ENCODE measurements at regions not wholly inside any gene's neighbourhood (a gene's known extent, or its start where the extent isn't known, plus 50 kb on each side); places are given as distances from the start of the nearest gene placed in this dataset.

DNA sequence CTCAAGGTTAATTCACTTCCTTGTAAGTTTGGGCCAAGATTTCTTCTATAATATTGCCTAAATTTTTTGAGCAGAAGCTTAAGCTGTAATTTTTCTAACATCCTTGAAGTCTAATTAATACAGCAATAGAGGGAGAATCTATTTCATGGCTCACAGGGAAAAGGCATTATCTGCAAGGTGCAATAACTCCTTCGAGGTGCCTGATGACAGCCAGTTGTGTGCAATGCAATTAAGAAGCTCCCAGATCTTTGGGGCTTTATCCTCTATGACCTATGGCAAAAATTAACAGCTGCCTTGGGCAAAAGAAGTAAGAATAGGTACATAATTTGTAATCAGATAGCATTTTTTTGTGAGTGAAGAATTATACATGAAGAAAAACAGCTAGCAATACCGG lies 554.6 kb upstream of the SALL3 start:
- DNase-seq: no peak
- Mint-ChIP-seq H3K4me1 (no peaks in the 10 kb centered on the region), H3K27ac (no peak overlapping the region), H3K9me3 (peaks cover 0 to 10% (median 2%) of the 10 kb centered on the region in 7 donors), H3K36me3 (no peaks in the 10 kb centered on the region), H3K4me3 (no peak overlapping the region), H3K27me3 (ENCODE audit: low read depth in 3 of 3) (peaks cover 0 to 2% (median 1%) of the 10 kb centered on the region in 3 donors)
- 100% methylated on average over 1 of the region's 2 CpGs for WGBS (ENCODE audit: insufficient coverage)
- Histone ChIP-seq H3K4me1 (ENCODE audit: control insufficient read depth in 1 of 2, insufficient read depth in 2 of 2, low read length in 2 of 2) (no peaks in the 10 kb centered on the region), H3K9ac (ENCODE audit: insufficient read depth, low read length, poor library complexity, severe bottlenecking) (no peak overlapping the region), H3K27me3 (ENCODE audit: control insufficient read depth in 2 of 2, insufficient read depth in 2 of 2, low read length in 2 of 2) (no peaks in the 10 kb centered on the region), H3K9me3 (replicated peaks in 1 of 2; ENCODE audit: control insufficient read depth in 1 of 2, insufficient read depth in 1 of 2, low read length in 2 of 2) (peaks cover 0 to 4% of the 10 kb centered on the region in 2 donors), H3K4me2 (replicated peaks; ENCODE audit: extremely low read depth, low read length, poor library complexity, severe bottlenecking) (no peak overlapping the region), H3K4me3 (replicated peaks in 1 of 3; ENCODE audit: low read depth in 2 of 3, low read length in 3 of 3) (no peak overlapping the region), H4K20me1 (ENCODE audit: insufficient read depth, low read length) (no peaks in the 10 kb centered on the region), H3K36me3 (replicated peaks in 1 of 2; ENCODE audit: control insufficient read depth in 1 of 2, insufficient read depth in 2 of 2, low read length in 2 of 2) (no peaks in the 10 kb centered on the region), H2AFZ (ENCODE audit: insufficient read depth, low read depth, low read length, poor library complexity, severe bottlenecking) (no peak overlapping the region), H3K27ac (ENCODE audit: low read depth in 1 of 2, low read length in 2 of 2) (no peak overlapping the region), H3K79me2 (ENCODE audit: insufficient read depth, low read length) (no peaks in the 10 kb centered on the region)
- intact Hi-C loops (cut with micrococcal nuclease): no loop called here
- TF ChIP-seq, protein P1, sequence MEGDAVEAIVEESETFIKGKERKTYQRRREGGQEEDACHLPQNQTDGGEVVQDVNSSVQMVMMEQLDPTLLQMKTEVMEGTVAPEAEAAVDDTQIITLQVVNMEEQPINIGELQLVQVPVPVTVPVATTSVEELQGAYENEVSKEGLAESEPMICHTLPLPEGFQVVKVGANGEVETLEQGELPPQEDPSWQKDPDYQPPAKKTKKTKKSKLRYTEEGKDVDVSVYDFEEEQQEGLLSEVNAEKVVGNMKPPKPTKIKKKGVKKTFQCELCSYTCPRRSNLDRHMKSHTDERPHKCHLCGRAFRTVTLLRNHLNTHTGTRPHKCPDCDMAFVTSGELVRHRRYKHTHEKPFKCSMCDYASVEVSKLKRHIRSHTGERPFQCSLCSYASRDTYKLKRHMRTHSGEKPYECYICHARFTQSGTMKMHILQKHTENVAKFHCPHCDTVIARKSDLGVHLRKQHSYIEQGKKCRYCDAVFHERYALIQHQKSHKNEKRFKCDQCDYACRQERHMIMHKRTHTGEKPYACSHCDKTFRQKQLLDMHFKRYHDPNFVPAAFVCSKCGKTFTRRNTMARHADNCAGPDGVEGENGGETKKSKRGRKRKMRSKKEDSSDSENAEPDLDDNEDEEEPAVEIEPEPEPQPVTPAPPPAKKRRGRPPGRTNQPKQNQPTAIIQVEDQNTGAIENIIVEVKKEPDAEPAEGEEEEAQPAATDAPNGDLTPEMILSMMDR (IDR thresholded peaks at IDR 0.05): no peak

GRCh38 chr18:78427081-78427480 lies 552.5 kb upstream of the SALL3 start:
- DNase-seq: no peak
- no peak overlapping the region for H3K27ac ChIP-seq (ENCODE audit: low read depth in 1 of 2, low read length in 2 of 2)
- no peak overlapping the region for H3K4me3 ChIP-seq (replicated peaks in 1 of 3; ENCODE audit: low read depth in 2 of 3, low read length in 3 of 3)
- H3K4me1 ChIP-seq (ENCODE audit: control insufficient read depth in 1 of 2, insufficient read depth in 2 of 2, low read length in 2 of 2): no peaks in the 10 kb centered on the region
- peaks cover 0 to 1% (median 0%) of the 10 kb centered on the region in 3 donors for H3K27me3 Mint-ChIP-seq (ENCODE audit: low read depth in 3 of 3)
- H3K4me2 ChIP-seq (replicated peaks; ENCODE audit: extremely low read depth, low read length, poor library complexity, severe bottlenecking): no peak overlapping the region
- no peak overlapping the region for H3K4me3 Mint-ChIP-seq
- H3K27me3 ChIP-seq (ENCODE audit: control insufficient read depth in 2 of 2, insufficient read depth in 2 of 2, low read length in 2 of 2): no peaks in the 10 kb centered on the region
- intact Hi-C loops (cut with micrococcal nuclease): no loop called here
- no peaks in the 10 kb centered on the region for H3K36me3 Mint-ChIP-seq
- H3K9me3 ChIP-seq (replicated peaks in 1 of 2; ENCODE audit: control insufficient read depth in 1 of 2, insufficient read depth in 1 of 2, low read length in 2 of 2): peaks cover 8% of the 10 kb centered on the region in 2 donors
- no peak overlapping the region for H3K27ac Mint-ChIP-seq
- H3K9me3 Mint-ChIP-seq: peaks cover 3 to 15% (median 8%) of the 10 kb centered on the region in 7 donors
- 97% methylated on average over 12 of the region's 12 CpGs for WGBS (ENCODE audit: insufficient coverage)
- H3K9ac ChIP-seq (ENCODE audit: insufficient read depth, low read length, poor library complexity, severe bottlenecking): no peak overlapping the region
- no peaks in the 10 kb centered on the region for H3K79me2 ChIP-seq (ENCODE audit: insufficient read depth, low read length)
- TF ChIP-seq, protein P1 (IDR thresholded peaks at IDR 0.05): no peak
- no peak overlapping the region for H2AFZ ChIP-seq (ENCODE audit: insufficient read depth, low read depth, low read length, poor library complexity, severe bottlenecking)
- H3K4me1 Mint-ChIP-seq: no peaks in the 10 kb centered on the region
- H4K20me1 ChIP-seq (ENCODE audit: insufficient read depth, low read length): no peaks in the 10 kb centered on the region
- no peaks in the 10 kb centered on the region for H3K36me3 ChIP-seq (replicated peaks in 1 of 2; ENCODE audit: control insufficient read depth in 1 of 2, insufficient read depth in 2 of 2, low read length in 2 of 2)
